ENCODE measurements at regions not wholly inside any gene's neighbourhood (a gene's known extent, or its start where the extent isn't known, plus 50 kb on each side); places are given as distances from the start of the nearest gene placed in this dataset.

GRCh38 chr6:14571746-14572145 lies 454.2 kb downstream of the CD83 start:
- TF ChIP-seq RAD21 (IDR thresholded peaks at IDR 0.05; ENCODE audit: low read depth) = no peak
- TF ChIP-seq CTCF (IDR thresholded peaks at IDR 0.05 in 2 of 3, conservative IDR thresholded peaks at IDR 0.05 in 1 of 3; ENCODE audit: borderline replicate concordance in 1 of 3, insufficient read depth in 1 of 3, low read depth in 2 of 3, low read length in 2 of 3) = no peak
- TF ChIP-seq EZH2phosphoT487 (IDR thresholded peaks at IDR 0.05; ENCODE audit: borderline replicate concordance) = no peak
- TF ChIP-seq JUND (IDR thresholded peaks at IDR 0.05) = no peak
- TF ChIP-seq YY1 (IDR thresholded peaks at IDR 0.05; ENCODE audit: extremely low read depth, insufficient replicate concordance, low read depth, low read length) = no peak
- TF ChIP-seq POLR2A (IDR thresholded peaks at IDR 0.05; ENCODE audit: borderline replicate concordance, extremely low read depth, insufficient read depth, insufficient read length) = no peak
- no peak for TF ChIP-seq EZH2 (IDR thresholded peaks at IDR 0.05)
- no peak for TF ChIP-seq POLR2AphosphoS5 (IDR thresholded peaks at IDR 0.05; ENCODE audit: low read depth, low read length)
- TF ChIP-seq ZNF274 (IDR thresholded peaks at IDR 0.05; ENCODE audit: low read depth, low read length) = no peak
- no peak for TF ChIP-seq SIN3A (IDR thresholded peaks at IDR 0.05; ENCODE audit: low read depth)
- no peak for TF ChIP-seq REST (IDR thresholded peaks at IDR 0.05; ENCODE audit: low read depth)
- no peak for TF ChIP-seq ZBTB33 (IDR thresholded peaks at IDR 0.05; ENCODE audit: extremely low read depth, insufficient replicate concordance, low read length)
- TF ChIP-seq ELF1 (IDR thresholded peaks at IDR 0.05; ENCODE audit: borderline replicate concordance, low read depth) = no peak
- no peak for TF ChIP-seq CEBPB (IDR thresholded peaks at IDR 0.05; ENCODE audit: low read depth)

Data from HCT116 (cell line).